Glomerular visceral epithelial cell (primary cell): ENCODE measurements at regions not wholly inside any gene's neighbourhood (a gene's known extent, or its start where the extent isn't known, plus 50 kb on each side); places are given as distances from the start of the nearest gene placed in this dataset.
"Not testable (repeated sequence)": the region's sequence is repeated elsewhere in the genome, so short reads cannot be mapped to it uniquely, and the experiment has no call there.

Experiments used
- DNase-seq: peaks from one replicate; pipeline ENCODE4 v3.0.0-alpha.2; 2016; ENCODE audit errors: extremely low spot score

GRCh38 chr5:117547192-117547591 is 972.6 kb upstream of the SEMA6A start:
- DNase-seq: no peak

- DNase-seq: no peak
Measured at GRCh38 chr5:117539692-117540091, 965.1 kb upstream of the SEMA6A start.

- no peak for DNase-seq
Measured at GRCh38 chr5:117533792-117534191, 959.2 kb upstream of the SEMA6A start.

- DNase-seq: not testable (repeated sequence)
Measured at GRCh38 chr5:117533051-117533670, 958.5 kb upstream of the SEMA6A start.

GRCh38 chr5:117519957-117520500 is 945.4 kb upstream of the SEMA6A start:
- no peak for DNase-seq

GRCh38 chr5:117504305-117504704 is 929.7 kb upstream of the SEMA6A start:
- DNase-seq: no peak

- no peak for DNase-seq
Measured at GRCh38 chr5:117497601-117498000, 923.0 kb upstream of the SEMA6A start.

- DNase-seq: no peak
Measured at GRCh38 chr5:117496801-117497200, 922.2 kb upstream of the SEMA6A start.

GRCh38 chr5:117494188-117494587 is 919.6 kb upstream of the SEMA6A start:
- no peak for DNase-seq

- DNase-seq: no peak
Measured at GRCh38 chr5:117488976-117489500, 914.4 kb upstream of the SEMA6A start.

GRCh38 chr5:117487556-117487955 is 912.9 kb upstream of the SEMA6A start:
- no peak for DNase-seq

GRCh38 chr5:117486879-117487391 is 912.3 kb upstream of the SEMA6A start:
- no peak for DNase-seq

GRCh38 chr5:117486261-117486660 is 911.6 kb upstream of the SEMA6A start:
- no peak for DNase-seq

- DNase-seq: no peak
Measured at GRCh38 chr5:117475919-117476318, 901.3 kb upstream of the SEMA6A start.

GRCh38 chr5:117473165-117473564 is 898.5 kb upstream of the SEMA6A start:
- no peak for DNase-seq

- DNase-seq: no peak
Measured at GRCh38 chr5:117463881-117464570, 889.4 kb upstream of the SEMA6A start.

- DNase-seq: no peak
Measured at GRCh38 chr5:117461966-117462365, 887.3 kb upstream of the SEMA6A start.

GRCh38 chr5:117461403-117461802 is 886.8 kb upstream of the SEMA6A start:
- DNase-seq: no peak

- no peak for DNase-seq
Measured at GRCh38 chr5:117457656-117458055, 883.0 kb upstream of the SEMA6A start.

- no peak for DNase-seq
Measured at GRCh38 chr5:117456866-117457470, 882.3 kb upstream of the SEMA6A start.

GRCh38 chr5:117455236-117456233 is 880.9 kb upstream of the SEMA6A start:
- DNase-seq: peak; percentile 16
